ENCODE measurements at regions not wholly inside any gene's neighbourhood (a gene's known extent, or its start where the extent isn't known, plus 50 kb on each side); places are given as distances from the start of the nearest gene placed in this dataset.

DNA sequence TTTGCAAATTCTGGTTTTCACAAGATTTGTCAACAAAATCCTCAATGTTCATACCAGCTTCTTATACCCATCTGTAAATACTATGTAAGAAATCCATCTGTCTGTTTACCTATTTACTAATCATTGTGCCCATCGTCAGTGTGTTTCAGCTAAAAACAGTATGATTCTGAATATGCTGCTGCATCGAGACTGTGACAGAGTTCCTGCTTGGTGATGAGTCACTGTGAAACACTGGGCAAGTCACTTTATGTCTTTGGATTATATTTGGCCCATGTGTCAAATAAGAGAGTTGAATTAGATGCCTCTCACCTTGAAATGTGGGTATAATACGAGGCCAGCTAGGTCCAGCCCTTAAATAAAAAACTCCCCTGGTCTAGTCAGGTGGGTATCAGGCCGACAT is 79.3 kb downstream of the CBLL2 start:
- TF ChIP-seq CTCF (IDR thresholded peaks at IDR 0.05): no peak
- no peak for TF ChIP-seq POLR2A (IDR thresholded peaks at IDR 0.05)

All from prostate gland (tissue), 2 donors.